Endothelial cell of umbilical vein (primary cell): ENCODE measurements at regions not wholly inside any gene's neighbourhood (a gene's known extent, or its start where the extent isn't known, plus 50 kb on each side); places are given as distances from the start of the nearest gene placed in this dataset.

ENCODE experiments used
- BruUV-seq: library from RNA; stranded (reverse); fragments of 400-500 nt; replicated peaks from 2 replicates; lab custom pipeline; 2021; lab: Mats Ljungman, UMichigan
- CTCF ChIA-PET: fragments of 300-600, 350-600 bp; sonication (Branson Sonifier 250); formaldehyde crosslinking; loops from one replicate; lab custom pipeline; 2021; ENCODE audit warnings: antibody characterized with exemption, inconsistent platforms; lab: Charles Lee
- POLR2A ChIA-PET: fragments of 300-600, 350-600 bp; sonication (Branson Sonifier 250); formaldehyde crosslinking; loops from one replicate; lab custom pipeline; 2021; ENCODE audit warnings: antibody characterized with exemption, inconsistent platforms; lab: Charles Lee
- DNase-seq: peaks from one replicate; pipeline ENCODE4 v3.0.0-alpha.2; 2011; ENCODE audit warnings: low read depth, low spot score
- FAIRE-seq: peaks from 2 replicates; lab custom pipeline; 2011; peaks lifted over from hg19 to GRCh38; lab: Jason Lieb, UNC
- H2AFZ ChIP-seq: 2 replicates; pipeline ENCODE4 v1.6.0; 2012; ENCODE audit warnings: low read depth, low read length, control low read depth, inconsistent platforms
- H3K27ac ChIP-seq: 2 replicates; pipeline ENCODE4 v1.5.1; 2011; ENCODE audit warnings: low read depth, mild to moderate bottlenecking, control low read depth, low read length, moderate library complexity; ENCODE audit not compliant: insufficient read depth
- H3K27me3 ChIP-seq, 2 experiments: 2 replicates each; pipeline versions ENCODE4 v1.6.0 to v1.6.1; 2011; ENCODE audit warnings: low read length in 2 of 2, mixed read lengths in 1 of 2; ENCODE audit not compliant: control insufficient read depth in 2 of 2, insufficient read depth in 2 of 2
- H3K36me3 ChIP-seq, 2 experiments: 2 replicates in 1 of 2; 3 replicates in 1 of 2; pipeline ENCODE4 v1.5.1; 2011; ENCODE audit warnings: low read length in 2 of 2, mild to moderate bottlenecking in 1 of 2, moderate library complexity in 1 of 2; ENCODE audit not compliant: control insufficient read depth in 2 of 2, insufficient read depth in 2 of 2; ENCODE audit errors: extremely low read depth in 1 of 2
- H3K4me1 ChIP-seq: 3 replicates; pipeline ENCODE4 v1.5.1; 2011; ENCODE audit warnings: mild to moderate bottlenecking, low read length; ENCODE audit not compliant: control insufficient read depth, insufficient read depth; ENCODE audit errors: extremely low read depth
- H3K4me2 ChIP-seq: 2 replicates; pipeline ENCODE4 v1.6.1; 2011; ENCODE audit warnings: low read length, control low read depth, mixed read lengths; ENCODE audit not compliant: insufficient read depth
- H3K4me3 ChIP-seq, 3 experiments: fragments of 200-600 bp in 1 of 3; sonication (generic), shearing (Covaris generic) in 1 of 3; replicated peaks in 1 of 3; 2 replicates each; pipeline ENCODE4 v1.5.1; 2011 to 2016; ENCODE audit warnings: control low read depth in 3 of 3, low read length in 3 of 3, mild to moderate bottlenecking in 2 of 3, inconsistent platforms in 1 of 3, low read depth in 1 of 3, moderate library complexity in 1 of 3; ENCODE audit not compliant: insufficient read depth in 1 of 3
- H3K79me2 ChIP-seq: 2 replicates; pipeline ENCODE4 v1.6.0; 2012; ENCODE audit warnings: low read length, inconsistent platforms; ENCODE audit not compliant: control insufficient read depth, insufficient read depth
- H3K9ac ChIP-seq: replicated peaks from 2 replicates; pipeline ENCODE3; 2011; ENCODE audit warnings: low read length, control low read depth; ENCODE audit not compliant: insufficient read depth; ENCODE audit errors: extremely low read depth
- H3K9me1 ChIP-seq: replicated peaks from 3 replicates; pipeline ENCODE4 v1.6.0; 2011; ENCODE audit warnings: mild to moderate bottlenecking, low read length; ENCODE audit not compliant: control insufficient read depth, insufficient read depth; ENCODE audit errors: extremely low read depth
- H3K9me3 ChIP-seq: replicated peaks from 2 replicates; pipeline ENCODE4 v1.5.1; 2012; ENCODE audit warnings: low read length, inconsistent platforms; ENCODE audit not compliant: control insufficient read depth, insufficient read depth
- H4K20me1 ChIP-seq: replicated peaks from 2 replicates; pipeline ENCODE3; 2011; ENCODE audit warnings: mild to moderate bottlenecking, low read length; ENCODE audit not compliant: control insufficient read depth, insufficient read depth; ENCODE audit errors: extremely low read depth
- CTCF ChIP-seq, 2 donors: IDR thresholded peaks; 1 replicate in 1 of 2; 2 replicates in 1 of 2; pipeline ENCODE4 v1.5.1; 2011; ENCODE audit warnings: low read length in 2 of 2, mild to moderate bottlenecking in 2 of 2, moderate library complexity in 2 of 2, control low read depth in 1 of 2, inconsistent platforms in 1 of 2, low read depth in 1 of 2; ENCODE audit not compliant: insufficient read depth in 1 of 2; ENCODE audit errors: extremely low read depth in 1 of 2
- EZH2 ChIP-seq: IDR thresholded peaks from 2 replicates; pipeline ENCODE4 v1.6.1; 2012; ENCODE audit warnings: borderline replicate concordance, low read depth, mild to moderate bottlenecking, moderate library complexity, low read length, inconsistent platforms; ENCODE audit not compliant: severe bottlenecking
- FOS ChIP-seq: IDR thresholded peaks from 2 replicates; pipeline ENCODE4 v1.6.1; 2011; ENCODE audit warnings: mild to moderate bottlenecking, low read length, moderate library complexity, borderline replicate concordance; ENCODE audit not compliant: insufficient read depth
- GATA2 ChIP-seq: IDR thresholded peaks from 2 replicates; pipeline ENCODE4 v1.7.0; 2011; ENCODE audit warnings: low read depth, mild to moderate bottlenecking, moderate library complexity, mixed read lengths, low read length; ENCODE audit not compliant: insufficient read length, insufficient read depth
- JUN ChIP-seq: IDR thresholded peaks from 2 replicates; pipeline ENCODE4 v1.6.1; 2011; ENCODE audit warnings: borderline replicate concordance, low read depth; ENCODE audit not compliant: insufficient read length, insufficient read depth
- MAX ChIP-seq: IDR thresholded peaks from 2 replicates; pipeline ENCODE4 v1.6.1; 2011; ENCODE audit not compliant: insufficient read depth, insufficient read length
- MYC ChIP-seq: IDR thresholded peaks from one replicate; pipeline ENCODE4 v1.6.1; 2011; ENCODE audit warnings: mild to moderate bottlenecking, low read depth, low read length
- POLR2A ChIP-seq: IDR thresholded peaks from 2 replicates; pipeline ENCODE4 v1.6.1; 2012; ENCODE audit warnings: low read depth, mild to moderate bottlenecking, control low read depth, low read length
- POLR2AphosphoS5 ChIP-seq: IDR thresholded peaks from 2 replicates; pipeline ENCODE4 v1.6.1; 2012; ENCODE audit warnings: low read depth, mild to moderate bottlenecking, control low read depth, low read length, moderate library complexity; ENCODE audit not compliant: insufficient read depth
- dilution Hi-C: fragments of 300-500 bp; cut with MboI; formaldehyde crosslinking; loops from one replicate; pipeline ENCODE4 v1.15.0; 2019; ENCODE audit warnings: low sequenced_read_pairs; ENCODE audit not compliant: extremely low pct_ligation_motif_present
- intact Hi-C: fragments of 100-400 bp; cut with micrococcal nuclease; formaldehyde crosslinking; loops from one replicate; pipeline ENCODE4 v1.10.0; 2022

DNA sequence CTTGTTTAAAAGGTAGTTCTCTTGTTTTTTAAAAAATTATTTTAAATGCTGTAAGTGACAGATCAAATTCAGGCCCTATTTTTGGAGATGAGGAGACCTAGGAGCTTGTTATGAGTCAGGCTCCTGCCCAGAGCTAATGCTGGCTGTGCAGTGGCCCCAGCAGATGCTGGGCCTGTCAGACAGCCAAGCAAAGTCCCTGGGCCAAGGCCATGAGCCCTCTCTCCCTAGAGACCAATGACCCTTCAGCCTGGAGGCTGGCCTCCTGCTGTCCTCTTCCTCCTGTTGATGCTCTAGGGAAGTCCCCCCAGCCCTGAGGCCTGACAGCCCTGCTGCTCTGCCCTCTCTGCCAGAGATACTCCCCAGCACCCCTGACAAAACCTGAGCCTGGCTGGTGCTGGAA is 128.1 kb upstream of the CTTNBP2NL start:
- Histone ChIP-seq H3K9ac (no peak overlapping the region), H3K36me3 (no peaks in the 10 kb centered on the region), H3K4me1 (no peaks in the 10 kb centered on the region), H3K9me3 (no peaks in the 10 kb centered on the region), H3K27me3 (peaks cover 0 to 4% of the 10 kb centered on the region in 2 experiments), H3K27ac (no peak overlapping the region), H3K4me3 (no peak overlapping the region), H3K79me2 (no peaks in the 10 kb centered on the region), H3K4me2 (no peak overlapping the region), H4K20me1 (no peaks in the 10 kb centered on the region), H3K9me1 (no peaks in the 10 kb centered on the region), H2AFZ (no peak overlapping the region)
- no TSS peak for BruUV-seq
- no peak for TF ChIP-seq MAX
- TF ChIP-seq POLR2A: no peak
- TF ChIP-seq CTCF (IDR thresholded peaks at IDR 0.05; ENCODE audit: extremely low read depth in 1 of 2, insufficient read depth in 1 of 2, low read depth in 1 of 2, low read length in 2 of 2): no peak
- no peak for TF ChIP-seq EZH2
- dilution Hi-C loops (no loop called here), intact Hi-C loops (no loop called here)
- no peak for FAIRE-seq
- CTCF ChIA-PET: no interaction called here
- DNase-seq: no peak
- POLR2A ChIA-PET: no interaction called here

DNA sequence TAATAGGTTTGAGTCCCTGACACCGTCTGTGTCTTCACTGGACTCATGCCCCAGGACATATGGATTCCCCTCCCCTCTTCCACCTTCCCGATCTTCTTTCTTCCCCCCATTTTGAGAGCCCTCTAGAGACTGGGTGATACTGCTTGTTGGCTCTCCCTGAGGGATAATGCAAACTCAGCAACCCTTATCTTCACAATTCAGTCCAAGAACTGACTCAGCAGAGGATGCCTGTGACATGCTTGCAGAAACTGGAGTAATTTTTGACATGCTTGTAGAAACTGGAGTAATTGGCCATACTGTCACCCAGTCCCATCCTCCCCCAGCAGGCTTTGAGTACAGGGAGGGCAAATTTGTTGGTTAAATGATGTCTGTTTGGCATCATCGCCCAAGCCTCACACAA is 127.6 kb upstream of the CTTNBP2NL start:
- Histone ChIP-seq H3K4me3 (no peak overlapping the region), H3K4me1 (no peaks in the 10 kb centered on the region), H3K9ac (no peak overlapping the region), H3K79me2 (no peaks in the 10 kb centered on the region), H2AFZ (no peak overlapping the region), H4K20me1 (no peaks in the 10 kb centered on the region), H3K9me1 (no peaks in the 10 kb centered on the region), H3K36me3 (no peaks in the 10 kb centered on the region), H3K9me3 (no peaks in the 10 kb centered on the region), H3K27ac (no peak overlapping the region), H3K27me3 (peaks cover 0 to 4% of the 10 kb centered on the region in 2 experiments), H3K4me2 (no peak overlapping the region)
- ChIA-PET POLR2A (no interaction called here), CTCF (no interaction called here)
- DNase-seq: no peak
- TF ChIP-seq MAX: no peak
- TF ChIP-seq EZH2: no peak
- TF ChIP-seq POLR2AphosphoS5: no peak
- no peak for TF ChIP-seq MYC
- TF ChIP-seq JUN: no peak
- no peak for TF ChIP-seq CTCF (IDR thresholded peaks at IDR 0.05; ENCODE audit: extremely low read depth in 1 of 2, insufficient read depth in 1 of 2, low read depth in 1 of 2, low read length in 2 of 2)
- no peak for TF ChIP-seq POLR2A
- TF ChIP-seq FOS: no peak
- TF ChIP-seq GATA2: no peak
- no peak for FAIRE-seq
- intact Hi-C loops: no loop called here
- dilution Hi-C loops: no loop called here
- no TSS peak for BruUV-seq
